Epithelial cell of esophagus (primary cell): ENCODE measurements at regions not wholly inside any gene's neighbourhood (a gene's known extent, or its start where the extent isn't known, plus 50 kb on each side); places are given as distances from the start of the nearest gene placed in this dataset.

Experiments
- DNase-seq: peaks from one replicate; pipeline ENCODE4 v3.0.0; 2010; ENCODE audit warnings: low read depth
- H3K4me3 ChIP-seq: 2 replicates; pipeline ENCODE4 v1.5.1; 2011; ENCODE audit warnings: mild to moderate bottlenecking, low read length, control low read depth
- CTCF ChIP-seq: IDR thresholded peaks from 2 replicates; pipeline ENCODE4 v1.5.1; 2011; ENCODE audit warnings: low read depth, mild to moderate bottlenecking, low read length, control low read depth, inconsistent platforms; ENCODE audit not compliant: insufficient read depth; ENCODE audit errors: missing control alignments

- TF ChIP-seq CTCF, result no peak
- no peak overlapping the region for H3K4me3 ChIP-seq
- DNase-seq, result no peak
Observed at GRCh38 chrX:25070038-25070437, 54.3 kb upstream of the ARX start.

GRCh38 chrX:25069209-25069608 lies 53.4 kb upstream of the ARX start:
- DNase-seq, result no peak
- H3K4me3 ChIP-seq, result no peak overlapping the region
- TF ChIP-seq CTCF, result no peak

GRCh38 chrX:25068340-25068739 lies 52.6 kb upstream of the ARX start:
- no peak for TF ChIP-seq CTCF
- no peak overlapping the region for H3K4me3 ChIP-seq
- DNase-seq, result no peak

GRCh38 chrX:25067271-25068172 lies 51.8 kb upstream of the ARX start:
- no peak overlapping the region for H3K4me3 ChIP-seq
- no peak for DNase-seq

GRCh38 chrX:25066131-25066530 lies 50.4 kb upstream of the ARX start:
- no peak for DNase-seq
- TF ChIP-seq CTCF, result no peak
- no peak overlapping the region for H3K4me3 ChIP-seq

More at GRCh38 chrX:25067271-25068172, 51.8 kb upstream of the ARX start:
- no peak for TF ChIP-seq CTCF
